ENCODE measurements at regions not wholly inside any gene's neighbourhood (a gene's known extent, or its start where the extent isn't known, plus 50 kb on each side); places are given as distances from the start of the nearest gene placed in this dataset.

DNA sequence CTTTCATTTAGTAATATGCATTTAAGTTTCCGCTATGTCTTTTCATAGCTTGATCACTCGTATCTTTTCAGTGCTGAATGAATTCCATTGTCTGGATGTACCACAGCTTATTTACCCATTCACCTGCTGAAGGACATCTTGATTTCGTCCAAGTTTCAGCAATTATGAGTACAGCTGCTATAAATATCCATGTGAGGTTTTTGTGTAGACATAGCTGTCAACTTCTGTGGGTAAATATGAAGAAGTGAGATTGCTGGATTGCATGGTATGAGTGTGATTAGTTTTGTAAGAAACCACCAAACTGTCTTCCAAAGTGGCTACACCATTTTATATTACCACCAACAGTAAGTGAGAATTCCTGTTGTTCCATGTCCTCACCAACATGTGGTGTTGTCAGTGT, 79.2 kb upstream of the STMND1 start:
- Mint-ChIP-seq H3K4me1 (no peaks in the 10 kb centered on the region), H3K36me3 (ENCODE audit: low read depth) (no peaks in the 10 kb centered on the region), H3K27ac (no peak overlapping the region), H3K9me3 (peaks cover 7% of the 10 kb centered on the region), H3K27me3 (peaks cover 16% of the 10 kb centered on the region), H3K4me3 (no peak overlapping the region)
- no peak for DNase-seq
- CTCF ChIA-PET = no interaction called here
- POLR2A ChIA-PET = no interaction called here

DNA sequence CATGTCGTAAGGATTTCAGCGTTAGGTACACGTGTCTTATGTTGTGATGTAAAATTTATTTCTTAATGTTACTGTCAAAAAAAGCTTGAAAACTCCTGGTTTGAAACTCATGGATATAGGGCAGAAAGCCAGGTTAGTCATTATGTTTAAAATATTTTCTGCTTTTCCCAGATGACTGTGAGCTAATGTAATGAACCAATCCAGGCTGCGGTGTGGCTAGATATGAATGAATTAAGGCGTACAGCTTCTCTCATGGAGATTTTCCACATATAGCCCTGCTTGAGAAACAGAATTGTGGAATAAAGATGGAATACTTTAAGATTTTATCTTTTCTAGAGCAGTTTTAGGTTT, 80.3 kb upstream of the STMND1 start:
- no peak overlapping the region for H3K27ac Mint-ChIP-seq
- H3K4me1 Mint-ChIP-seq = peaks cover 1% of the 10 kb centered on the region
- POLR2A ChIA-PET = no interaction called here
- H3K4me3 Mint-ChIP-seq = no peak overlapping the region
- DNase-seq = no peak
- CTCF ChIA-PET = no interaction called here
- H3K27me3 Mint-ChIP-seq = peaks cover 14% of the 10 kb centered on the region
- peaks cover 1% of the 10 kb centered on the region for H3K36me3 Mint-ChIP-seq (ENCODE audit: low read depth)
- H3K9me3 Mint-ChIP-seq = peaks cover 7% of the 10 kb centered on the region

DNA sequence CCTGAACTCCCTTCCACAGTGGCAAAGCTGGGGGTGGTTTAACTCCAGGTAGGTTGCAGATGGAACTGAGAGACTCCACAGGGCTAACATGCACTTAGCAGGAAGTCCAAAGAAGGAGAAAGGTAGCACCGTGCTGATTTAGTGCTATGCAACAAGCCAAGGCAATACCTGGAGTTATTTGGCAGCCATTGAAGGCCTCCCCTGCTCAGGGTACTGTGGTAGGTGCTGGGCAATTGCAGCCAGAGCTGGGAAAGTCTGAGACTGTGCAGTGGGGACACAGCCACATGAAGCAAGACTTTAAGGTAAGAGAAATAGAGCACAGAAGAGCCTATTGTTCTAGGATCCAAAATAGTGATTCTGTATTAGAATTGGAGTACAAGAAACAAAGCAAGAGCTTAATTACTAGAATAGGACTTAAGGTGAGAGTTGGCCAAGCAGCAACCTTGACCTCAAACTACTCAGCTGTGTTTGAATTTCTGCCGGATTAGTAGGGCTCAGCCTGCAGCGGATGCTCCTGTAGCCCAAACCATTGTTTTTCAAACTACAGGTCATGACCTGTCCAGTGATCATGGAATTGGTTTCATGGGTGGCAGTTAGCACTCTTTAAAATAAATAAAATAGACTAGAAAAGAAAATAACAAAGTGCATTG, 80.8 kb upstream of the STMND1 start:
- ChIA-PET CTCF (no interaction called here), POLR2A (no interaction called here)
- H3K27me3 Mint-ChIP-seq = peaks cover 17% of the 10 kb centered on the region
- H3K4me3 Mint-ChIP-seq = no peak overlapping the region
- H3K27ac Mint-ChIP-seq = no peak overlapping the region
- H3K36me3 Mint-ChIP-seq (ENCODE audit: low read depth) = peaks cover 1% of the 10 kb centered on the region
- DNase-seq = no peak
- peaks cover 7% of the 10 kb centered on the region for H3K9me3 Mint-ChIP-seq
- H3K4me1 Mint-ChIP-seq = peaks cover 6% of the 10 kb centered on the region

DNA sequence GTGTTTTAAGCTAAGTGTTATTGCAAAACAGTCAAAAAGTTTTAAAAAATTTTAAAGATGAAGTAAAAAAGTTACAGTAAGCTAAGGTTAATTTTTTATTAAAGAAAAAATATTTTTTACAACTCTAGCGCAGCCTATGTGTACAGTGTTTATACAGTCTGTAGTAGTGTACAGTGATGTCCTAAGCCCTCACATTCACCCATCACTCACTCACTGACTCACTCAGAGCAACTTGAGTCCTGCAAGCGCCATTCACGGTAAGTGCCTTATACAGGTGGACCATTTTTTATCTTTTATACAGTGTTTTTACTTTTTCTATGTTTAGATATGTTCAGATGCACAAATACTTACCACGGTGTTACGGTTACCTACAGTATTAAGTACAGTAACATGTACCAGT, 83.4 kb upstream of the STMND1 start:
- H3K27ac Mint-ChIP-seq = no peak overlapping the region
- peaks cover 20% of the 10 kb centered on the region for H3K4me1 Mint-ChIP-seq
- H3K9me3 Mint-ChIP-seq = peaks cover 7% of the 10 kb centered on the region
- no peak for DNase-seq
- H3K36me3 Mint-ChIP-seq (ENCODE audit: low read depth) = peaks cover 3% of the 10 kb centered on the region
- ChIA-PET CTCF (no interaction called here), POLR2A (no interaction called here)
- no peak overlapping the region for H3K4me3 Mint-ChIP-seq
- peaks cover 30% of the 10 kb centered on the region for H3K27me3 Mint-ChIP-seq

DNA sequence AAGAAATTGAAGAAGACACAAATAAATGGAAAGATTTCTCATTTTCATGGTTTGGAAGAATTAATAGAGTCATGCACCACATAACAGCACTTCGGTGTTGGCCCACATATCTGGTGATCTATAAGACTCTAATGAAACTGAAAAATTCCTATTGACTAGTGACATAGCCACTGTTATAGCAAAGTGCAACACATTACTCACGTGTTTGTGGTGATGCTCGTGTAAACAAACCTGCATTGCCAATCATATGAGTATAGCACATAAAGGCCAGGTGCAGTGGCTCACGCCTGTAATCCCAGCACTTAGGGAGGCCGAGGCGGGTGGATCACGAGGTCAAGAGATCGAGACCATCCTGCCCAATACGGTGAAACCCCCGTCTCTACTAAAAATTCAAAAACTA, 84.4 kb upstream of the STMND1 start:
- no peak for DNase-seq
- Mint-ChIP-seq H3K4me3 (no peak overlapping the region), H3K4me1 (peaks cover 20% of the 10 kb centered on the region), H3K36me3 (ENCODE audit: low read depth) (peaks cover 3% of the 10 kb centered on the region), H3K27me3 (peaks cover 34% of the 10 kb centered on the region), H3K9me3 (peaks cover 7% of the 10 kb centered on the region), H3K27ac (no peak overlapping the region)
- CTCF ChIA-PET = no interaction called here
- POLR2A ChIA-PET = no interaction called here

DNA sequence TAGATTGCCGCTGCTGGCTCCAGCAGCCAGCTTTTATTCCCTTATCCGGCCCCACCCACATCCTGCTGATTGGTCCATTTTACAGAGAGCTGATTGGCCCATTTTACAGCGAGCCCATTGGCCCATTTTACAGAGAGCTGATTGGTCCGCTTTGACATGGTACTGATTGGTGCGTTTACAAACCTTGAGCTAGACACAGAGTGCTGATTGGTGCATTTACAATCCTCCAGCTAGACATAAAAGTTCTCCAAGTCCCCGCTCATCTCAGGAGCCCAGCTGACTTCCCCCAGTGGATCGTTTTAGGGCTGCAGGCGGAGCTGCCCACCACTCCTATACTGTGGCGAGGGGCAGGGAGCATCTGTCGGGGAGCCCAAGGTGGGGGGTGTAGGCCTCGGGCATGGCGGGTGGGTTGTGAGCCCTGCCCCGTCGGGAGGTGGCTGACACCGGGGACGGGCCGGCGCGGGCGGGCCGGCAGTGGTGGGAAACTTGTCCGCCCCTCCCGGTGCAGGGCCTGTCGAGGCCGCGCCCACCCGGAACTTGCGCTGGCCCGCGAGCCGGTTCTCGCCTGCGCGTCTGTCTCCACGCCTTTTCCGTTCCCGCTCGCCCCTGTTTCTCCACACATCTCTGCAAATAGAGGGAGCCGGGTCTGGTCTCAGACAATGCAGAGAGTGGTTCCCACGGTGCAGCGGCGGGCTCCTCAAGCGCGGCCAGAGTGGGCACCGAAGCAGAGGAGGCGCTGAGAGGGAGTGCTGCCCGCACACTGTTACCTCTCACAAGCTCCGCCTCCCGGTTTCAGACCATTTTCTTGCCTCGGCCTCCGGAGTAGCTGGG, 86.1 kb upstream of the STMND1 start:
- peaks cover 20% of the 10 kb centered on the region for H3K4me1 Mint-ChIP-seq
- H3K27ac Mint-ChIP-seq = peak overlapping the region; percentile 67
- peak overlapping the region; percentile 64 for H3K4me3 Mint-ChIP-seq
- peaks cover 3% of the 10 kb centered on the region for H3K36me3 Mint-ChIP-seq (ENCODE audit: low read depth)
- ChIA-PET CTCF (interaction anchor here (0.5 kb wide), 1 partner anchor 378 kb away, joined by 3 read pairs; no protein-coding TSS in a partner anchor), POLR2A (interaction anchor here (0.6 kb wide), 1 partner anchor 29 kb away, joined by 4 read pairs; no protein-coding TSS in a partner anchor)
- peaks cover 8% of the 10 kb centered on the region for H3K9me3 Mint-ChIP-seq
- peak; percentile 41 for DNase-seq
- peaks cover 39% of the 10 kb centered on the region for H3K27me3 Mint-ChIP-seq

DNA sequence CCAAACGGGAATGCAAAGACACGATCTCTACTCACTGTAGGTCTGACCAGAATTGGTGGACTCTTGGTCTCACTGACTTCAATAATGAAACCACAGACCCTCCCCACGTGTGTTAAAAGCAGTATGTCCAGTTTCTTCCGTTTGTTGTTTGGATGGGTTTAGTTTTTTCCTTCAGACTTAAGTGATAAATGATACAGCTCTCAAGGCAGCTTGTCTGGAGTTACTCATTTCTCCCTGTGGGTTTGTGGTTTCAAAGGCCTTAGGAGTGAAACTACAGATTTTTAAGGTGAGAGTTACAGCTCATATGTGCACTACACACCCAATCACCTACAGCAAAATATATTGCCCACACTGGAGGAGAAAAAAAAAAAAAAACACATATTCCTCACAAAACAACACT, 86.7 kb upstream of the STMND1 start:
- Mint-ChIP-seq H3K9me3 (peaks cover 10% of the 10 kb centered on the region), H3K27me3 (peaks cover 41% of the 10 kb centered on the region), H3K36me3 (ENCODE audit: low read depth) (peaks cover 3% of the 10 kb centered on the region), H3K27ac (peak overlapping the region; percentile 67), H3K4me3 (peak overlapping the region; percentile 64), H3K4me1 (peaks cover 20% of the 10 kb centered on the region)
- ChIA-PET POLR2A (interaction anchor here (0.6 kb wide), 2 partner anchors 30 to 1138 kb away, joined by 4 to 11 read pairs; no protein-coding TSS in a partner anchor), CTCF (interaction anchor here (0.5 kb wide), 1 partner anchor 379 kb away, joined by 3 read pairs; no protein-coding TSS in a partner anchor)
- DNase-seq = peak; percentile 56

DNA sequence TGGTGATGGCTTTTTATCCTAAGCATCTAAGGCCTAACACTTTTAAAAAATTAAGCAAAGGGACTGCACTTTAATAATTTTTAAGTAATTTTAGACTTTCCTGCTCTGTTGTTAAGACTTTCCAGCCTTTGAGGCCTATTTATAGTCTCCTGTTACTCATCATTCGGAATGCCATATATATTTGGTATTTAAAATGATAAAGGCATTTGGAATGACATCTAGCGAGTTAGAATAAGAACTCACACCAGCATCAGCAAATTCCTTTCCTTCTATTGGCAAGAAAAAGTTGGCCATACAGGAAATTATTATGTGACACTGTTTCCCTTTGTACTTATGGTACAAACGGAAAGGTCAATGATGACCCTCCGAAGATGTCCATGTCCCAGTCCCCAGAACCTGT, 88.1 kb upstream of the STMND1 start:
- Mint-ChIP-seq H3K27ac (no peak overlapping the region), H3K4me3 (no peak overlapping the region), H3K27me3 (peaks cover 36% of the 10 kb centered on the region)

DNA sequence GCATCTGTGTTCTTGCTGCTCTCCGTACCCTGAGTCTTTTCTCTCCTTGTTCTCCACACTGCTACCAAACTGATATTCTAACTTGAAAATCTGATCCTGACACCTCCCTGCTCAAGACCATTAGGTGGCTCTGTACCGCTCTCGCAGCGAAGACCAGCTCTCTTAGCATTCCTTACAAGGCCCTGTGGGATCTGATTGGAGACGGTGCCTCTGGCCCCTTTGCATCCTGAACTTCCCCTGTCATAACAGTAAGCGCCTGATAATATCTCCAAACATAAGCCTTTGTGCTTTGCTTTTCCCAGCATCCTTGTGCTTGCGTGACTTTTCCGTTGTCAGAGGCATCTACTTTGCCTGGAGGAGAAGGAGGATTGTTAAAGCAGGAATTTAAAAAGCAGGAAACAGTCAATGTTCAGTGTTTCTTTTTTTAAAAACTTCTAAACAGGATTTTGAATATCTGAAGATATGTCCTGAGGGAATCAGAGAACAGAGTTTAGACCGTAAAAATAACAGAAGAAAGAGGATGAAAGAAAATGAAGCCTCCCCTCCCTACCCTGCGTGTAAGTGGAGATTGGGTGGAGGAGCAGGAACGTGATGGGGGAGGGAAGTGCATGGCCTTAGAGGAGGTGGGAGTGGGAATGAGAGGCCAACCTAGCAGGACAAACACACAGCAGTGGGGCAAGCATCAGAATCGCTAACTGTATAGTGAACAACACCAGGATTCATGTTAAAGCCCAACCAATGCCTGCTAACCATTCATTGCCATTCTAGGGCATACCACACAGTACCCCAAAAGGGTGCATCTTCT, 89.2 kb upstream of the STMND1 start:
- H3K36me3 Mint-ChIP-seq (ENCODE audit: low read depth) = peaks cover 3% of the 10 kb centered on the region
- ChIA-PET POLR2A (no interaction called here), CTCF (no interaction called here)
- peaks cover 13% of the 10 kb centered on the region for H3K9me3 Mint-ChIP-seq
- H3K4me1 Mint-ChIP-seq = peaks cover 20% of the 10 kb centered on the region
- H3K27me3 Mint-ChIP-seq = peaks cover 39% of the 10 kb centered on the region
- no peak for DNase-seq
- H3K27ac Mint-ChIP-seq = no peak overlapping the region
- H3K4me3 Mint-ChIP-seq = no peak overlapping the region

More for the DNA sequence above, 88.1 kb upstream of the STMND1 start:
- peaks cover 20% of the 10 kb centered on the region for H3K4me1 Mint-ChIP-seq
- CTCF ChIA-PET = no interaction called here
- POLR2A ChIA-PET = no interaction called here
- DNase-seq = no peak
- H3K9me3 Mint-ChIP-seq = peaks cover 10% of the 10 kb centered on the region
- H3K36me3 Mint-ChIP-seq (ENCODE audit: low read depth) = peaks cover 3% of the 10 kb centered on the region

DNA sequence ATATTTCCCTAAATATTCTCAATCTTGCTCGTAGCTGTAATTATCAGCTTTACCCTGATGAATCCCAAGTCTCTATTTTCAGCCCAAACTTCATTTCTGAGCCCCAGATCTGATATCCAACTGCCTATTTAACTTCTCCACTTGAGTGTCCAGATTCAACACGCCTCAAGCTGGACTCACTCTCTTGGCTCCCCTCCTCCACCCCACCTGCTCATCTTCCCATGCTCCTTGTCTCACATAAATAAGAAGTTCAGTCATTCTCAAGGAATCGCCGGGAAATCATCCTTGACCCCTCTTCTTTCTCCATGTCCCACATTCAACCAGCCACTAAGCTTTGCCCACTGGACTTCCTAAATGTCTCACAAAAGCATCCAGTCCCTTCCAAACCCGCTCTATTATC, 89.9 kb upstream of the STMND1 start:
- ChIA-PET CTCF (no interaction called here), POLR2A (no interaction called here)
- Mint-ChIP-seq H3K27me3 (peaks cover 39% of the 10 kb centered on the region), H3K4me3 (no peak overlapping the region), H3K9me3 (peaks cover 13% of the 10 kb centered on the region), H3K4me1 (peaks cover 20% of the 10 kb centered on the region), H3K36me3 (ENCODE audit: low read depth) (peaks cover 3% of the 10 kb centered on the region), H3K27ac (no peak overlapping the region)
- DNase-seq = no peak

DNA sequence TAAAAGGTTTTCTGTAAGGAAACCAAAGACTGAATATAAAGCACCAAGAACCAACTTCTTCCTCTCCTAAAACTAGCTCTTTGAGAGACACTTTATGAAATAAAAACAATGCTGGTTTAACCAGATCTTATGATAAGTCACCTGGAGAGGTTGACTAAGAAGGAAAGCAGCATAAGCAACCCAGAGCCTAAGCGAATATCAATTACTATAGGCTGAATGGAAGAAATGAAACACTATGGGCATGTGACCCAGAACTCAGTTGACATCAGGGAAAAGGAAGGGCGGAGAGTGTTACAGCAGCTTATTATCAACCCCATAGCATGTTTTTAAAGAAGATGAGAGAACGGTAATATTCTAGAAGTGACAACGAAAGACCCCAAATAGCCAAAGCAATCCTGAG, 94.1 kb upstream of the STMND1 start:
- POLR2A ChIA-PET = no interaction called here
- CTCF ChIA-PET = no interaction called here
- H3K36me3 Mint-ChIP-seq (ENCODE audit: low read depth) = no peaks in the 10 kb centered on the region
- no peak overlapping the region for H3K4me3 Mint-ChIP-seq
- no peak for DNase-seq
- peaks cover 23% of the 10 kb centered on the region for H3K27me3 Mint-ChIP-seq
- peaks cover 6% of the 10 kb centered on the region for H3K9me3 Mint-ChIP-seq
- no peak overlapping the region for H3K27ac Mint-ChIP-seq
- H3K4me1 Mint-ChIP-seq = no peaks in the 10 kb centered on the region

DNA sequence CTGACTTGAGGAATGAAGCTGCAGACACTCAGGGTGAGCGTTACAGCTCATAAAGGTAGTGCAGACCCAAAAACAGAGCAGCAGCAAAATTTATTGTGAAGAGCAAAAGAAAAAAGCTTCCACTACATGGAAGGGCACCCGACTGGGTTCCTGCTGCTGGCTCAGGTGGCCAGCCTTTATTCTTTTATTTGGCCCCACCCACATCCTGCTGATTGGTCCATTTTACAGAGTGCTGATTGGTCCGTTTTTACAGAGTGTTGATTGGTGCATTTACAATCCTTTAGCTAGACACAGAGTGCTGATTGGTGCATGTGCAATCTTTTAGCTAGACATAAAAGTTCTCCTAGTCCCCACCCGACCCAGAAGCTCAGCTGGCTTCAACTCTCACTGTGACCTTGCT, 95.3 kb upstream of the STMND1 start:
- Mint-ChIP-seq H3K36me3 (ENCODE audit: low read depth) (no peaks in the 10 kb centered on the region), H3K27me3 (peaks cover 32% of the 10 kb centered on the region), H3K9me3 (peaks cover 6% of the 10 kb centered on the region), H3K27ac (no peak overlapping the region), H3K4me3 (no peak overlapping the region), H3K4me1 (no peaks in the 10 kb centered on the region)
- POLR2A ChIA-PET = no interaction called here
- CTCF ChIA-PET = interaction anchor here (0.6 kb wide), 1 partner anchor 79 kb away, joined by 3 read pairs; no protein-coding TSS in a partner anchor
- no peak for DNase-seq

DNA sequence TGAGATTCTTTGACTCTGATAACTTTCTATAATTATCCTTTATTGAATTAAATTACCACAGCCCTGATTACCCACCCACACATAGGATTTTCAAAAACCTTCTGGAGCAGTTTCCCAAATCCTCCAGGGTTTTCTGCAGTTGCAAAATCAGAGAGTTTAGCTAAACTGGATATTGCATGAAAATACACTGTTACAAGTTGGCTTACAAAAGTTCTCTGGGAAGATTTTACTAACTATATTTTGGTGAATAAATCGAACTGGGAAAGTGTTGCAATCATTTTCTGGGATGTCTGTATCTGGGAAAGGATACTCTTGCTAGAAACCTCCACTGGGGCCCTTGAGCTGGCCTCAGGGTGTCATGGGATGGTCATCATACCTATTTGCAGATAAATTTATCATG, 97.6 kb upstream of the STMND1 start:
- no peaks in the 10 kb centered on the region for H3K36me3 Mint-ChIP-seq (ENCODE audit: low read depth)
- no peak for DNase-seq
- peaks cover 3% of the 10 kb centered on the region for H3K9me3 Mint-ChIP-seq
- CTCF ChIA-PET = interaction anchor here (0.5 kb wide), 1 partner anchor 15 kb away, joined by 7 read pairs; no protein-coding TSS in a partner anchor
- no peak overlapping the region for H3K4me3 Mint-ChIP-seq
- no peak overlapping the region for H3K27ac Mint-ChIP-seq
- POLR2A ChIA-PET = no interaction called here
- peaks cover 28% of the 10 kb centered on the region for H3K27me3 Mint-ChIP-seq
- H3K4me1 Mint-ChIP-seq = no peaks in the 10 kb centered on the region
